ENCODE measurements at regions not wholly inside any gene's neighbourhood (a gene's known extent, or its start where the extent isn't known, plus 50 kb on each side); places are given as distances from the start of the nearest gene placed in this dataset.

DNA sequence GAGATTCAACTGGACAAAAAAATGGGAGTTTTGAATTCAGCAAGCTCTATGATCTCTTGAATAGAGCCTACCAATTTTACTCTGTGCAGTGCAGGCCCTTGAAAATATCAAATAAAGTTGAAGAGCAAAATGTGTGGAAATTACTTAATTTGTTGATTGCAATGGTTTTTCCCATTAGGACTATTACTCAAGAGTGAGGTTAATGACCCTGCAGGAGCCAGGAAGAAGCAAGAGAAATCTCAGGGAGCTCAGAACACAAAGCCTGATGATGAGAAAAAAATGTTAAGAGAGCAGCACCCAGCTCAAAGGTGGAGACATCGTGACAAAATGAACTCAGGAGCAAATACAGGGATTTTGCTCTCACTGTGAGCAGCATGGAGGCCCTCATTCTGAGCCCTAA, 337.6 kb upstream of the TRIB2 start:
- ChIA-PET POLR2A (no interaction called here), CTCF (no interaction called here)
- no peak overlapping the region for H3K4me2 ChIP-seq (ENCODE audit: insufficient read depth, low read length)

More for the DNA sequence above, 337.6 kb upstream of the TRIB2 start:
- Histone ChIP-seq H4K20me1 (replicated peaks; ENCODE audit: control insufficient read depth, extremely low read depth, insufficient read depth, low read length) (no peaks in the 10 kb centered on the region), H3K9me3 (replicated peaks; ENCODE audit: control insufficient read depth, insufficient read depth, low read length) (no peaks in the 10 kb centered on the region), H3K79me2 (ENCODE audit: control insufficient read depth, insufficient read depth, low read length) (no peaks in the 10 kb centered on the region), H3K27ac (ENCODE audit: insufficient read depth, low read depth, low read length) (no peak overlapping the region), H3K9me1 (replicated peaks; ENCODE audit: control insufficient read depth, extremely low read depth, insufficient read depth, low read length) (no peaks in the 10 kb centered on the region), H3K36me3 (ENCODE audit: control insufficient read depth in 2 of 2, extremely low read depth in 1 of 2, insufficient read depth in 2 of 2, low read length in 2 of 2) (no peaks in the 10 kb centered on the region), H3K27me3 (ENCODE audit: control insufficient read depth in 2 of 2, insufficient read depth in 2 of 2, low read length in 2 of 2) (no peaks in the 10 kb centered on the region), H3K4me1 (ENCODE audit: control insufficient read depth, extremely low read depth, insufficient read depth, low read length) (no peaks in the 10 kb centered on the region), H3K9ac (replicated peaks; ENCODE audit: extremely low read depth, insufficient read depth, low read length) (no peak overlapping the region), H3K4me3 (replicated peaks in 1 of 3; ENCODE audit: insufficient read depth in 1 of 3, low read depth in 1 of 3, low read length in 3 of 3) (no peak overlapping the region), H2AFZ (ENCODE audit: low read depth, low read length) (no peak overlapping the region)
- intact Hi-C loops (cut with micrococcal nuclease): no loop called here
- dilution Hi-C loops (cut with MboI; ENCODE audit: extremely low pct_ligation_motif_present, low sequenced_read_pairs): no loop called here
- no peak for TF ChIP-seq POLR2AphosphoS5 (IDR thresholded peaks at IDR 0.05; ENCODE audit: insufficient read depth, low read depth, low read length)
- no peak for TF ChIP-seq JUN (IDR thresholded peaks at IDR 0.05; ENCODE audit: borderline replicate concordance, insufficient read depth, insufficient read length, low read depth)
- no peak for TF ChIP-seq POLR2A (IDR thresholded peaks at IDR 0.05; ENCODE audit: low read depth, low read length)
- TF ChIP-seq EZH2 (IDR thresholded peaks at IDR 0.05; ENCODE audit: borderline replicate concordance, low read depth, low read length, severe bottlenecking): no peak
- TF ChIP-seq MYC (IDR thresholded peaks at IDR 0.05; ENCODE audit: low read depth, low read length): no peak
- no peak for TF ChIP-seq GATA2 (IDR thresholded peaks at IDR 0.05; ENCODE audit: insufficient read depth, insufficient read length, low read depth, low read length)
- TF ChIP-seq, protein P1, sequence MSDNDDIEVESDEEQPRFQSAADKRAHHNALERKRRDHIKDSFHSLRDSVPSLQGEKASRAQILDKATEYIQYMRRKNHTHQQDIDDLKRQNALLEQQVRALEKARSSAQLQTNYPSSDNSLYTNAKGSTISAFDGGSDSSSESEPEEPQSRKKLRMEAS (IDR thresholded peaks at IDR 0.05; ENCODE audit: insufficient read depth, insufficient read length): no peak
- no peak for TF ChIP-seq FOS (IDR thresholded peaks at IDR 0.05; ENCODE audit: borderline replicate concordance, insufficient read depth, low read length)
- TF ChIP-seq, protein P2, sequence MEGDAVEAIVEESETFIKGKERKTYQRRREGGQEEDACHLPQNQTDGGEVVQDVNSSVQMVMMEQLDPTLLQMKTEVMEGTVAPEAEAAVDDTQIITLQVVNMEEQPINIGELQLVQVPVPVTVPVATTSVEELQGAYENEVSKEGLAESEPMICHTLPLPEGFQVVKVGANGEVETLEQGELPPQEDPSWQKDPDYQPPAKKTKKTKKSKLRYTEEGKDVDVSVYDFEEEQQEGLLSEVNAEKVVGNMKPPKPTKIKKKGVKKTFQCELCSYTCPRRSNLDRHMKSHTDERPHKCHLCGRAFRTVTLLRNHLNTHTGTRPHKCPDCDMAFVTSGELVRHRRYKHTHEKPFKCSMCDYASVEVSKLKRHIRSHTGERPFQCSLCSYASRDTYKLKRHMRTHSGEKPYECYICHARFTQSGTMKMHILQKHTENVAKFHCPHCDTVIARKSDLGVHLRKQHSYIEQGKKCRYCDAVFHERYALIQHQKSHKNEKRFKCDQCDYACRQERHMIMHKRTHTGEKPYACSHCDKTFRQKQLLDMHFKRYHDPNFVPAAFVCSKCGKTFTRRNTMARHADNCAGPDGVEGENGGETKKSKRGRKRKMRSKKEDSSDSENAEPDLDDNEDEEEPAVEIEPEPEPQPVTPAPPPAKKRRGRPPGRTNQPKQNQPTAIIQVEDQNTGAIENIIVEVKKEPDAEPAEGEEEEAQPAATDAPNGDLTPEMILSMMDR (IDR thresholded peaks at IDR 0.05; ENCODE audit: extremely low read depth in 1 of 2, insufficient read depth in 1 of 2, low read depth in 1 of 2, low read length in 2 of 2): no peak
- no peak for DNase-seq (ENCODE audit: low read depth, low spot score)
- no TSS peak for BruUV-seq (replicated peaks)
- FAIRE-seq: no peak

All from endothelial cell of umbilical vein (primary cell).